Rectal smooth muscle tissue (tissue), 1 donor: ENCODE measurements at regions not wholly inside any gene's neighbourhood (a gene's known extent, or its start where the extent isn't known, plus 50 kb on each side); places are given as distances from the start of the nearest gene placed in this dataset.

Source experiments
- H3K27ac ChIP-seq: one replicate; pipeline ENCODE4 v1.7.0; 2013; ENCODE audit warnings: low read depth, low read length, inconsistent platforms
- H3K27me3 ChIP-seq: one replicate; pipeline ENCODE4 v1.7.0; 2013; ENCODE audit warnings: low read length; ENCODE audit not compliant: control insufficient read depth, insufficient read depth
- H3K36me3 ChIP-seq: one replicate; pipeline ENCODE4 v1.7.0; 2013; ENCODE audit warnings: low read length; ENCODE audit not compliant: control insufficient read depth, insufficient read depth
- H3K4me1 ChIP-seq: one replicate; pipeline ENCODE4 v1.7.0; 2013; ENCODE audit warnings: low read length; ENCODE audit not compliant: control insufficient read depth, insufficient read depth
- H3K4me3 ChIP-seq: one replicate; pipeline ENCODE4 v1.7.0; 2013; ENCODE audit warnings: low read length
- H3K9ac ChIP-seq: one replicate; pipeline ENCODE4 v1.7.0; 2013; ENCODE audit warnings: low read length

GRCh38 chr10:33947544-33947943, 613.1 kb upstream of the NRP1 start:
- H3K4me3 ChIP-seq, result no peak overlapping the region
- H3K36me3 ChIP-seq, result no peaks in the 10 kb centered on the region
- no peaks in the 10 kb centered on the region for H3K4me1 ChIP-seq
- no peak overlapping the region for H3K9ac ChIP-seq
- no peaks in the 10 kb centered on the region for H3K27me3 ChIP-seq
- H3K27ac ChIP-seq, result no peak overlapping the region

- Histone ChIP-seq H3K4me1 (no peaks in the 10 kb centered on the region), H3K27me3 (no peaks in the 10 kb centered on the region), H3K4me3 (no peak overlapping the region), H3K27ac (no peak overlapping the region), H3K36me3 (no peaks in the 10 kb centered on the region), H3K9ac (no peak overlapping the region)
Observed at GRCh38 chr10:33945051-33945450, 610.6 kb upstream of the NRP1 start.

GRCh38 chr10:33942508-33942907, 608.0 kb upstream of the NRP1 start:
- H3K9ac ChIP-seq, result no peak overlapping the region
- H3K4me1 ChIP-seq, result no peaks in the 10 kb centered on the region
- no peaks in the 10 kb centered on the region for H3K36me3 ChIP-seq
- no peak overlapping the region for H3K27ac ChIP-seq
- H3K27me3 ChIP-seq, result no peaks in the 10 kb centered on the region
- H3K4me3 ChIP-seq, result no peak overlapping the region

- Histone ChIP-seq H3K27me3 (no peaks in the 10 kb centered on the region), H3K4me1 (no peaks in the 10 kb centered on the region), H3K27ac (no peak overlapping the region), H3K4me3 (no peak overlapping the region), H3K9ac (no peak overlapping the region), H3K36me3 (no peaks in the 10 kb centered on the region)
Observed at GRCh38 chr10:33939892-33940291, 605.4 kb upstream of the NRP1 start.

- H3K4me3 ChIP-seq, result no peak overlapping the region
- no peaks in the 10 kb centered on the region for H3K36me3 ChIP-seq
- no peaks in the 10 kb centered on the region for H3K4me1 ChIP-seq
- no peak overlapping the region for H3K27ac ChIP-seq
- no peaks in the 10 kb centered on the region for H3K27me3 ChIP-seq
- H3K9ac ChIP-seq, result no peak overlapping the region
Observed at GRCh38 chr10:33939410-33939809, 604.9 kb upstream of the NRP1 start.

- Histone ChIP-seq H3K27ac (no peak overlapping the region), H3K4me1 (no peaks in the 10 kb centered on the region), H3K27me3 (no peaks in the 10 kb centered on the region), H3K36me3 (no peaks in the 10 kb centered on the region), H3K4me3 (no peak overlapping the region), H3K9ac (no peak overlapping the region)
Observed at GRCh38 chr10:33938001-33938400, 603.5 kb upstream of the NRP1 start.

GRCh38 chr10:33937036-33937730, 602.7 kb upstream of the NRP1 start:
- no peak overlapping the region for H3K4me3 ChIP-seq
- no peak overlapping the region for H3K27ac ChIP-seq
- H3K27me3 ChIP-seq, result no peaks in the 10 kb centered on the region
- no peaks in the 10 kb centered on the region for H3K4me1 ChIP-seq
- no peaks in the 10 kb centered on the region for H3K36me3 ChIP-seq
- H3K9ac ChIP-seq, result no peak overlapping the region

GRCh38 chr10:33935350-33935749, 600.9 kb upstream of the NRP1 start:
- no peak overlapping the region for H3K4me3 ChIP-seq
- no peaks in the 10 kb centered on the region for H3K27me3 ChIP-seq
- no peaks in the 10 kb centered on the region for H3K4me1 ChIP-seq
- no peak overlapping the region for H3K9ac ChIP-seq
- no peaks in the 10 kb centered on the region for H3K36me3 ChIP-seq
- no peak overlapping the region for H3K27ac ChIP-seq

GRCh38 chr10:33930079-33930478, 595.6 kb upstream of the NRP1 start:
- Histone ChIP-seq H3K4me3 (no peak overlapping the region), H3K4me1 (no peaks in the 10 kb centered on the region), H3K27me3 (no peaks in the 10 kb centered on the region), H3K27ac (no peak overlapping the region), H3K9ac (no peak overlapping the region), H3K36me3 (no peaks in the 10 kb centered on the region)

GRCh38 chr10:33927347-33927746, 592.9 kb upstream of the NRP1 start:
- Histone ChIP-seq H3K4me3 (no peak overlapping the region), H3K36me3 (no peaks in the 10 kb centered on the region), H3K27ac (no peak overlapping the region), H3K4me1 (no peaks in the 10 kb centered on the region), H3K27me3 (no peaks in the 10 kb centered on the region), H3K9ac (no peak overlapping the region)

GRCh38 chr10:33921970-33922605, 587.6 kb upstream of the NRP1 start:
- Histone ChIP-seq H3K27me3 (no peaks in the 10 kb centered on the region), H3K27ac (no peak overlapping the region), H3K9ac (no peak overlapping the region), H3K36me3 (no peaks in the 10 kb centered on the region), H3K4me3 (no peak overlapping the region), H3K4me1 (no peaks in the 10 kb centered on the region)

- H3K4me3 ChIP-seq, result no peak overlapping the region
Observed at GRCh38 chr10:33920351-33920750, 585.9 kb upstream of the NRP1 start.

GRCh38 chr10:33919244-33919643, 584.8 kb upstream of the NRP1 start:
- no peak overlapping the region for H3K27ac ChIP-seq
- no peaks in the 10 kb centered on the region for H3K27me3 ChIP-seq
- H3K9ac ChIP-seq, result no peak overlapping the region
- H3K4me1 ChIP-seq, result no peaks in the 10 kb centered on the region
- H3K4me3 ChIP-seq, result no peak overlapping the region
- no peaks in the 10 kb centered on the region for H3K36me3 ChIP-seq

More at GRCh38 chr10:33920351-33920750, 585.9 kb upstream of the NRP1 start:
- Histone ChIP-seq H3K27me3 (no peaks in the 10 kb centered on the region), H3K36me3 (no peaks in the 10 kb centered on the region), H3K4me1 (no peaks in the 10 kb centered on the region), H3K9ac (no peak overlapping the region), H3K27ac (no peak overlapping the region)
